ENCODE measurements at regions not wholly inside any gene's neighbourhood (a gene's known extent, or its start where the extent isn't known, plus 50 kb on each side); places are given as distances from the start of the nearest gene placed in this dataset.

DNA sequence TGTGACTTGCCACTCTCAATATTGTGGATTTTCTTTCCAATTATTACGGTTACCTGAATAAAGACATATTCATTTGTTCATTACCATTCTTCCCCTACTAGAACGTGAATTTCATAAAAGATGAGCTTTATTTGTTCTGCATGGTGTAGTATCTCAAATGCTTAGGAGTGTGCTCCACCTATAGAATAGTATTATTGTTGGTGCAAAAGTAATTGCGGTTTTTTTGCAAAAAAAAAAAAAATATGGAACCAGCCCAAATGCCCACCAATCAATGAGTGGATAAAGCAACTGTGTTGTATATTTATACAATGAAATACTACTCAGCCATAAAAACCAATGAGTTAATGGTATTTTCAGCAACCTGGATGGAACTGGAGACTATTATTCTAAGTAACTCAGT, 525.5 kb upstream of the PRKX start:
- TF ChIP-seq POLR2AphosphoS5 (IDR thresholded peaks at IDR 0.05; ENCODE audit: low read depth, low read length), result no peak
- TF ChIP-seq TAF1 (IDR thresholded peaks at IDR 0.05; ENCODE audit: low read depth, low read length), result no peak
- TF ChIP-seq SPI1 (IDR thresholded peaks at IDR 0.05; ENCODE audit: low read depth, low read length), result no peak

Measured in GM12891 (cell line).